ENCODE measurements at regions not wholly inside any gene's neighbourhood (a gene's known extent, or its start where the extent isn't known, plus 50 kb on each side); places are given as distances from the start of the nearest gene placed in this dataset.

GRCh38 chr14:48398675-48399282 lies 723.4 kb upstream of the MDGA2 start:
- H3K4me1 Mint-ChIP-seq: no peaks in the 10 kb centered on the region
- intact Hi-C loops (cut with micrococcal nuclease): no loop called here
- DNase-seq: no peak

GRCh38 chr14:48391661-48392060 lies 716.3 kb upstream of the MDGA2 start:
- no peak overlapping the region for H3K9ac ChIP-seq (ENCODE audit: insufficient read depth, low read length, poor library complexity, severe bottlenecking)
- H3K4me1 ChIP-seq (ENCODE audit: control insufficient read depth in 1 of 2, insufficient read depth in 2 of 2, low read length in 2 of 2): no peaks in the 10 kb centered on the region
- no peaks in the 10 kb centered on the region for H3K9me3 Mint-ChIP-seq
- H3K27me3 Mint-ChIP-seq (ENCODE audit: low read depth in 3 of 3): peaks cover 0 to 1% (median 0%) of the 10 kb centered on the region in 3 donors
- no peaks in the 10 kb centered on the region for H3K79me2 ChIP-seq (ENCODE audit: insufficient read depth, low read length)
- no peaks in the 10 kb centered on the region for H3K36me3 ChIP-seq (replicated peaks in 1 of 2; ENCODE audit: control insufficient read depth in 1 of 2, insufficient read depth in 2 of 2, low read length in 2 of 2)
- H3K27ac Mint-ChIP-seq: no peak overlapping the region
- H4K20me1 ChIP-seq (ENCODE audit: insufficient read depth, low read length): no peaks in the 10 kb centered on the region
- intact Hi-C loops (cut with micrococcal nuclease): no loop called here
- no peak for DNase-seq
- TF ChIP-seq CTCF (IDR thresholded peaks at IDR 0.05): no peak
- H3K4me2 ChIP-seq (replicated peaks; ENCODE audit: extremely low read depth, low read length, poor library complexity, severe bottlenecking): no peak overlapping the region
- H3K36me3 Mint-ChIP-seq: no peaks in the 10 kb centered on the region
- WGBS (ENCODE audit: insufficient coverage): 66% methylated on average over 2 of the region's 5 CpGs
- H3K9me3 ChIP-seq (replicated peaks in 1 of 2; ENCODE audit: control insufficient read depth in 1 of 2, insufficient read depth in 1 of 2, low read length in 2 of 2): no peaks in the 10 kb centered on the region
- H3K27ac ChIP-seq (ENCODE audit: low read depth in 1 of 2, low read length in 2 of 2): no peak overlapping the region
- H3K4me3 Mint-ChIP-seq: no peak overlapping the region
- no peaks in the 10 kb centered on the region for H3K27me3 ChIP-seq (ENCODE audit: control insufficient read depth in 2 of 2, insufficient read depth in 2 of 2, low read length in 2 of 2)
- H3K4me1 Mint-ChIP-seq: no peaks in the 10 kb centered on the region
- H2AFZ ChIP-seq (ENCODE audit: insufficient read depth, low read depth, low read length, poor library complexity, severe bottlenecking): no peak overlapping the region
- no peak overlapping the region for H3K4me3 ChIP-seq (replicated peaks in 1 of 3; ENCODE audit: low read depth in 2 of 3, low read length in 3 of 3)

More at GRCh38 chr14:48398675-48399282, 723.4 kb upstream of the MDGA2 start:
- H3K9me3 Mint-ChIP-seq: no peaks in the 10 kb centered on the region
- Histone ChIP-seq H2AFZ (ENCODE audit: insufficient read depth, low read depth, low read length, poor library complexity, severe bottlenecking) (no peak overlapping the region), H3K79me2 (ENCODE audit: insufficient read depth, low read length) (no peaks in the 10 kb centered on the region), H3K9me3 (replicated peaks in 1 of 2; ENCODE audit: control insufficient read depth in 1 of 2, insufficient read depth in 1 of 2, low read length in 2 of 2) (no peaks in the 10 kb centered on the region), H3K27ac (ENCODE audit: low read depth in 1 of 2, low read length in 2 of 2) (no peak overlapping the region), H3K36me3 (replicated peaks in 1 of 2; ENCODE audit: control insufficient read depth in 1 of 2, insufficient read depth in 2 of 2, low read length in 2 of 2) (no peaks in the 10 kb centered on the region), H3K4me2 (replicated peaks; ENCODE audit: extremely low read depth, low read length, poor library complexity, severe bottlenecking) (no peak overlapping the region), H3K4me3 (replicated peaks in 1 of 3; ENCODE audit: low read depth in 2 of 3, low read length in 3 of 3) (no peak overlapping the region), H3K9ac (ENCODE audit: insufficient read depth, low read length, poor library complexity, severe bottlenecking) (no peak overlapping the region), H3K4me1 (ENCODE audit: control insufficient read depth in 1 of 2, insufficient read depth in 2 of 2, low read length in 2 of 2) (no peaks in the 10 kb centered on the region), H4K20me1 (ENCODE audit: insufficient read depth, low read length) (no peaks in the 10 kb centered on the region), H3K27me3 (ENCODE audit: control insufficient read depth in 2 of 2, insufficient read depth in 2 of 2, low read length in 2 of 2) (no peaks in the 10 kb centered on the region)
- H3K27ac Mint-ChIP-seq: no peak overlapping the region
- H3K36me3 Mint-ChIP-seq: no peaks in the 10 kb centered on the region
- H3K4me3 Mint-ChIP-seq: no peak overlapping the region
- peak; percentile 35 for TF ChIP-seq CTCF (IDR thresholded peaks at IDR 0.05)
- 14% methylated on average over 1 of the region's 2 CpGs for WGBS (ENCODE audit: insufficient coverage)
- no peaks in the 10 kb centered on the region for H3K27me3 Mint-ChIP-seq (ENCODE audit: low read depth in 3 of 3)
